CD4-positive, alpha-beta T cell treated with Interleukin-4 for 1 hour (primary cell): ENCODE measurements at regions not wholly inside any gene's neighbourhood (a gene's known extent, or its start where the extent isn't known, plus 50 kb on each side); places are given as distances from the start of the nearest gene placed in this dataset.

Source experiments
- DNase-seq, 2 donors: peaks; one replicate each; pipeline ENCODE4 v3.0.0-alpha.2; 2020 to 2022

DNA sequence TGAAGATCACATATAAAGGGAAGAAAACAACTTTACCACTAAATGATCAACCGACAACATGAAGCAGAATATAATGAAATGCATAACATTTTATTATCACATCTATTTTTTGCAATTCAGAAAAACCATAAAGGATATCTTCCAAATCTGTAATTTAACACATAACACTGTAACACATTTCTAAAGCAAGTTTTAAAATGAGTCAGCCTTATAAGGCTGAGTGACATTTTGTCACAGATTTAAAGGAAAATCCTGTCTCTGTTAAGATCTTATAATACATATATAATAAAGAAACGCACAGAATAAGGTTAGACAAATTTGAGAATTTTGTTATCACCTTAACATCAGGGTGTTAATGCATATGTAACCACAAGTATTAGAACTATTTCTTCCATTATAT, 198.4 kb upstream of the RASA1 start:
- DNase-seq: no peak

DNA sequence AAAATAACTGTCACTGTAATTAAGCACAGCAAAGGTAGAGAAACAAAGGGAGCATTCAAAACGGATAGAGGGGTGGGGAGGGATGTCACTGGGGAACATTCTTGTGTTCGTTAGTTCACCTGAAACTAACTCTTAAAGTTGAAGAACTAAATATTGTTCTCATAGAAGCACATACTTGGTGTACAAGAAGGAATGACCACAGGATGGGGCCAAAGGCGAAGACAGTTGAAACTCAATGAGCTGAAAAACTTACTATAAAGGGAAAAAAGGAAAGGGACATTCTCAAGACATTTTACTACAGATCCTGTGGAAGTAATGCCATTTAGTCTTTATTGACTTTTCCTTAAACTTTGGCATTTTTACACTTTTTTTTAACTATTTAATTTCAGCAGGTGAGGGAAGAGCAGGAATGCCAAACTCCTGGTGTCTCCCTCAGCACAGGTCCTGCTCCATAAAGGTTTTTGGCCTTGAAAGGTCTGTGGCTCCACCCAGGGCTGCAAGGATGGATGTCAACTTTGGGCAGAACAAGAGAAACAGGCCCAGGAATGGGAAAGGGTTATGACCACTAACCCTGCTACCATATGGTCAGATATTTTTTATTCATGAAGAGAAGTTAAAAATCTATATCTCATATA, 197.6 kb upstream of the RASA1 start:
- peak; percentile 14 for DNase-seq

DNA sequence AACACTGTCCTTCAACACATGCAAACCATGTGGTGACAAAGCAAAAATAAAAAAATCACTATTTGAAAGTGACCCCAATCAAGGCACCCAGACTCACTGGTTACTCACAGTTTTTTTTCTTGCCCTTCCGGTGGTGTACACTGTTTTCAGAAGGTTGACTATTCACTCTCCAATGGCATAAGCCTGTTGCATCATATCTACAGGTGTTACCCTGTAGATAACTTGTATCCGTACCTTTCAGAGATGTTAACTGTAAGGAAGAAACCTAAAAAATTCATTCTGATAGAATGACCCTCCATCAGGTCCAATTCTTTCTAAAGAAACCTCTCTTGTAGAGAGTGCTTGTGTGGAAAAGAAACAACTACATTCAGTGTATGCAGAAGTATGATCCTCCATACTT, 193.6 kb upstream of the RASA1 start:
- no peak for DNase-seq

DNA sequence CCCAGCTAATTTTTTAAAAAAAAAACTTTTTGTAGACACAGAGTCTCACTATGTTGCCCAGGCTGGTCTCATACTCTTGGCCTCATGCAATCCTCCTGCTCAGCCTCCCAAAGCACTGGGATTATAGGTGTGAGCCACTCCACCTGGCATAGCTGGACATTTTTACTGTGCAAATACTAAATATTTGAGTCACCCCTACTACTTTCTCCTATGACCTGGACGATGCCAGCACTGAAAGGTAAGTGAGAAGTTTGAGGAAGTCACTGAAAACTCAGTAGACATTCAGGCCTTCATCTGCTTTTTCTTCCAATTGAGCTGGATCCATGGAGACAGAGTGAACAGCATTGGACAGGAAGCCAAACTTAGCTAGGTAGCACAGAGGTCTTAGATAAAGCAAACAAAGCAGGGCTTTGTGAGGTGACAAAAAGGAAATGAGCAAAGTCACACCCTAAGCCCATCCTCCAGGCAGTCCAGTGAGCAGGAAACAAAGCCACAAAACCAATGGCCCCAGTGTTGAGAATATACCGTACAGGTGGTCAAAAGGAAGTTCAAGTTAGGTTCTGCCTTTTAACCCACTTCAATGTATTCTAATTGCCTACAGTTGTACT, 192.6 kb upstream of the RASA1 start:
- peak; percentile 38 to 50 for DNase-seq

DNA sequence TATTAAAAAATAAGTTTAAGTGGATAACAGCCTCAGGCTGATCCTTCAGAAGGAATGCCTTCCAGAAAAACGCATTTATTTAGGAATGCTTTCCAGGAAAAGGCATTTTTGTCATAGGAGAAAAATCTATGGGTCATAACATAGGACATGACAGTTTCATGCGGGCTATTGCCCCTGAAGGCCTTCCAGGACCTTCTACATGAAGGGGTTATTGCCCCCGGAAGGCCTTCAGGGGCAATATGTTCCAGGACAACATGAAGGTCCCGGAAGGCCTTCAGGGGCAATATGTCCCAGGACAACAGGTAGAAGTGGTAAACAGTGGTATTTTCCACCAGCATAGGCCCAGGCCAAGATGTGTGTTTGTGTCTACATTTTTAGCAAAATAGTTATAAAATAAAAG, 191.3 kb upstream of the RASA1 start:
- DNase-seq: no peak

DNA sequence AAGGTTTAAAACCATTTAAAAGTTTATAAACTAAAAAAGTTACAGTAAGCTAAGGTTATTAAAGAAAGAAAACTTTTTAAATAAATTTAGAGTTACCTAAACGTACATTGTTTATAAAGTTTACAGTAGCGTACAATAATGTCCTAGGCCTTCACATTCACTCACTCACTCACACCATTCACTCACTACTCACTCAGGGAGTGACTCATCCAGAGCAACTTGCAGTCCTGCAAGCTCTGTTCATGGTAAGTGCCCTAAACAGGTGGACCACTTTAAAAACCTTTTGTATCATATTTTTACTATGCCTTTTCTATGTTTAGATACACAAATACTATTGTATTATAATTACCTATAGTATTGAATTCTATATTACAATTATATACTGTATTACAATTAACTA, 190.8 kb upstream of the RASA1 start:
- no peak for DNase-seq

DNA sequence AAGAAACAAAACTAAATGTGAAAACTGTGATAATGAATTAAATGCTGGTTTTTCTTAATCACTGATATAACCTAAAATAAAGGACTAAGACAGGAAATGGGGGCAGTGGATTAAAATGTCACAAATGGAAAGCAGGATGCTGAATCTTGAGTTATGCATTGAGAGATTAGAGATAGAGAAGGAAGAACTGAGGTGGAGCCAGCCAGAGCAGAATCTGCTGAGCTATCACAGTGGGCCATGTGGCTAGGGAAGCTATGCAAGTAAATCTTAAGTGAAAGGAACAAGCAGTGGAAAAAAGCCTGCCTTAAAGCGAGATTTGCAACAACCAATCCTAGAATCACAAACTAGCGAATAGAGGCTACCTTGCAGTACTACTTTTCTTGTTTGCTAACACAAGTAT, 188.5 kb upstream of the RASA1 start:
- DNase-seq: no peak

DNA sequence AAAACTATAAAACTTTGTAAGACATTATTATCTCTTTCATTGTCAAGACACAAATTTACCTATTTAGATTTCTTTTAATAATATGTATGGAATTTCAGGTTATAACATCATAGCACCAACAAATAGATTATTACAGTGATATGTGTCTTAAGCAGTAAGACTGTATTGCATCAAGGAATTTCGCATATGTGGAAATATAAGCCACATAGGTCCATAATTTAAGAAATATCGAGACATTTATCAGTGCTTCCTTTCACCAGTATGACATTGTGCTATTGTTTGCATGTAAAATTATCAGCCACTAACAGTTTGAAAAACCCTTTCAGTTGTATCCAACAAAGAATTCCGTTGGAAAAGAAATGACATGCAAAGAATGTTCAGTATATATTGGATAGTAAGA, 186.7 kb upstream of the RASA1 start:
- DNase-seq: no peak

DNA sequence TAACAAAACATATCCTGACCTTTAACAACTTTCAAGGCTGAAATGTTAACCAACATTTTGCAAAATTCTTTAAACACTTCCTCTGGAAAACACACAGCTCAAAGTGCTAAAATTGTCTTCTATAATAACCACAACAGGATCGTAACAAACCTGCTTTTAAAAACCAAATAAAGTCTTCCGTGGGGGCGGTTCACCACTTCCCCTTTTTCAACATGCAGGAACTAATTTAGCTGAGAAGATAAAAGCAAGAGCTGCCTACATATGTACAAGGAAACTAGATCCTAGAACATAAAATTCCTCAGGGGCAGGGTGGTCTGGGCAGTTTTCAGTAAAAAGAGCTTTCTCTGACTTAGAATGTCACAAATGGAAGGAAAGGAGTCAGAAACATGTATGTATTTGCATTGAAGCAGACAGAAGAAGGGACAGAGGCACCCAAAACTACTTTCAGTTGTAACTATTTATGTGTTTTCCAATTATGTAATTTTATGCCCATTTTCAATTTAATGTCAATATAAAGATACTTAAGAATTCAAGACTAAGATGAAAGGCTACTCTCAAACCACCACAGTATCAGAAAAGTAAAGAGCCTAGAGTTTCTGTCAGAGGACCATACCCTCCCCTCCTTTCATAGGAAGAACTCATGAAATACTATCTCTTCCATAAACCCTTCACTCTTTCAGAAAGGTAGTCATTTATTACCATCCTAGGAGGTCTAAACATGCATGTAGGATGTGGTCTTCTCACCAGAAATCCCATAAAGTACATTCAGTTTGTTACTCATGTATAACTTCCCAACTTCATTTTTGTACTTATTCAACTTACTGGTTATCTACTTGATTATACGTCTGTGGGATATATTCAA, 185.9 kb upstream of the RASA1 start:
- DNase-seq: peak; percentile 50 to 60

DNA sequence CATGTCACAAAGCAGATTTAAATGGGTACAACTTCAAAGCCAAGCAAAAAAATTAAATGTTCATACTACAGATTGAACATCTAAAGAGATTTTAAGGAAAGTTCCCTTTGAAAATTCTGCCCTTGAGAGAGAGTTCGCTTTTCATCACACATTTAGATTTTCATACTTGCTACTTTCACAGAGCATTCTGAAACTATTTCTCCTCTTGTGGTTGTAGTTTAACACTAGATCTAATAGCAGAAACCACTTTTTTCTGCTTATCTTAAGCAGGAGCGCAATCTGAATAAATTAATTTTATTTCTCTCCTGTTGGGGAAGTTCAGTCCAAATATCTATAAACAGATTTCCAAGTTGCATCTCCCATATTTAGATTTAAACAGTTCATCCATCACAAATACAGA, 173.3 kb upstream of the RASA1 start:
- no peak for DNase-seq

DNA sequence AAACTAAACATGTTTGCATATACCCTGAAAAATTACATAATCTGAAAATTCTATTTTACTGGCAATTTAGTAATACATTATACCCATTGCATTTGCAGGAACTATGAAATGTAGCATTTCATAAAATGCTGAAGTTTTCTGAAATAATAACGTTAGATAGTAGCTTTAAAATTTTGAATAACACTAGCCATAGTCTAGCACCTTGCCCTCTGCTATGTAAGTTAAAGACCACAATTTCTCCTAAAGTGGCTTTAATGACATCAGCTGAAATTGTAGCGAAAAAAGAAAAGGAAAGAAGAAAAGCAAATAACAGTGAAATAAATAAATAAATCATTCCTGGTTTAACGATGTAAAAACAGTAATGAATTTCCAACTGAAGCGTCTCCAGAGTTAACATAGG, 172.8 kb upstream of the RASA1 start:
- DNase-seq: no peak

DNA sequence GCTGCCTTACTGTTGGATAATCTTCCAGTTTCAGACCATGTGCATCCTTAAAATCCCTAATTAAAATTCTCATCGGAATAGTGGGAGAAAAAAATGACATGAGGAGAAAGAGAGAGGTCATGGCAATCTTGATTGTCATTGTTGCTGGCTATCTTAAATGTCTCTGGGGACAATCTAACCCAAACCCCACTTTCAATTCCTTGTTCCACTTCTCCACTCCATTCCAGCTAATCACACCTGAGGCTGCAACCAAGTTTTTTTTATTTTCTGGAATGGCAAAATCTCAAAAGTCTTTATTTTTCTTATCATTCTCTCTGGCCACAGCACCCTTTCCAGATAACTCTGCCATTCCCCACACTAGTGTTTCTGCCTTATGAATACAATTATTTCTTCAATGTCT, 171.9 kb upstream of the RASA1 start:
- DNase-seq: no peak

DNA sequence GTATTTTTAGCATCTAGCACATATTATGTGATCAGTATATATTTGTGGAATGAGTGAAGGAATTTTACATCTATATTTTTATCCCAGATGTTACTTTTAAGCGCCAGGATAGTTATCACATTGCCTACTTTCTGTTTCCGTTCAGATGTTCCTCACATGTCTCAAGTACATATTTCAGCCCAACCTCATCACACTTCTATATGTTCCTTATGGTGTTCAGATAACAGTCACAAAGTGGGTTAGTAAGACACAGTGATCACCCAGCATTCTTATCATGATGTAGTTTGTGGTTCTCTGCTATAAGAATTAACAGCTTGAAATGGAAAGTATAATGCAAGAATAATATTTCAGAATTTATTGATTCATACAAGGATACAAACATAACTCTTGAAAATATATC, 170.0 kb upstream of the RASA1 start:
- DNase-seq: no peak

DNA sequence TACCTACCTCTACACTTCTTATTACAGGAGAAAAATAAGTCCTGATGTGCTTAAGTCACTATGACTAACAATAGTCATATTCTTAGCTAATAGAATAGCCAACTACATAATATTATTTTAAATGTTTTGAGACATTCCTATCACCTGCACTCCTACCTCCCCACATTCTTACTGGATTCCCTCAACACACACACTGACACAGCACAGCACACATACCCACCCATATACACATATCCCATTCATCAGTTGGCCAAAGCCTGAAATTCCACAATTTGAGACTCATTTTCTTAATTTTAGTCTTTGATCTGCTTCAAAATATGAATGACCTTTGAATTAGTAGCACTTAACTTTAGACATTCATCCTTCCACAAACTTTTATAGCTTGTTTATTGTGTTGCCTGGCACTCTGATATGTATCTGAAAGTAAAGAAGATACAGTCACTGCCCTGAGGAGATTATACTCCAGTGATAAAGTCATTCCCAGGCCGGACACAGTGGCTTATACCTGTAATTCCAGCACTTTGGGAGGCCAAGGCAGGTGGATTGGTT, 168.3 kb upstream of the RASA1 start:
- no peak for DNase-seq

DNA sequence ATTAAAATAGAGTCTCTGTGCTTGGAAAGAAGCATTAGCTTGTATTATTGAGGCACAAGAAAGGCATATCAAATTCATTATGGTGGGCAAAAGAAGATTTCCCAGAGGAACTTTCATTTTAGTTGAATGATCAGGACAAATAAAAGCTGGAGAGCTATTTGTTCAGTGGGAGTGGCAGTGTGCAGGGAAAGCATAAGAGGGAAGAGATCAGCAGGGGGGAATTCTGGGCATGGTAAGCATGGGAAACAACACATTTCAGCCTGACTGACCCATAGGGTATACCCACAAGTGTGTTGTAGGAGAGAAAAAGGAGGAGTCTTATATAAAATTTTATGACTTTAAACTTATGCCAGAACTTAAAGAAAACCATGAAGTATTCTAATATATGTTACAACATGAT, 167.7 kb upstream of the RASA1 start:
- no peak for DNase-seq

DNA sequence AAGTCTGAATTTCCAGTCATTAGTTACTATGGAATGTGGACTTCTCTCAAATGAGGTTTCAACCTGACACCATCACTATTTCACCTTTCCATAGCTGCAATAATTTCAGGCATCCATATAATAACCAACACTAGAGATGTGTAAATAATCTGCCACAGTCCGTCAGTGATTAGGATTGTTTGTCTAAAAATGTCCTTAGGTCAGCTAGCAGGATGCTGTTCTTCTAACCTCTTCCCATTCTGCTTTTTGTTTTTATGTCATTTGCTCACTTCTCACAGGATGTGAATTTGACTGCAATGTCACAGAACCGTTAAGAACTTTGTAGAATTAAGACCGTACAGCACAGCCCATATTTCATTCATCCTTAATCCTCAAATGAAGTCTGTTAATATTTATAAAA, 166.4 kb upstream of the RASA1 start:
- no peak for DNase-seq

DNA sequence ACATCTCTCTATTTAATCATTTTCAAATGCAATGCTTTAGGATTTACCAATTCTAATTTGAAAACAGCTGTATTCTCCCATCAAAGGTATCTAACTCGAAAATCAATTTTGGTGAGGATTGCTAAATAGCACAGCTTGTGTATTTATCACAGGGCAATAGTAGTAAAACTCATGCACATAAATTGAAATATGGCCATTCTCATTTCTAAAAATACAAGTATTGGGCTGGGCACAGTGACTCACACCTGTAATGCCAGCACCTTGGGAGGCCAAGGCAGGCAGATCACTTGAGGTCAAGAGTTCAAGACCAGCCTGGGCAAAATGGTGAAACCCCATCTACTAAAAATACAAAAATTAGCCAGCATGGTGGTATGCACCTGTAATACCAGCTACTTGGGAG, 164.8 kb upstream of the RASA1 start:
- no peak for DNase-seq

DNA sequence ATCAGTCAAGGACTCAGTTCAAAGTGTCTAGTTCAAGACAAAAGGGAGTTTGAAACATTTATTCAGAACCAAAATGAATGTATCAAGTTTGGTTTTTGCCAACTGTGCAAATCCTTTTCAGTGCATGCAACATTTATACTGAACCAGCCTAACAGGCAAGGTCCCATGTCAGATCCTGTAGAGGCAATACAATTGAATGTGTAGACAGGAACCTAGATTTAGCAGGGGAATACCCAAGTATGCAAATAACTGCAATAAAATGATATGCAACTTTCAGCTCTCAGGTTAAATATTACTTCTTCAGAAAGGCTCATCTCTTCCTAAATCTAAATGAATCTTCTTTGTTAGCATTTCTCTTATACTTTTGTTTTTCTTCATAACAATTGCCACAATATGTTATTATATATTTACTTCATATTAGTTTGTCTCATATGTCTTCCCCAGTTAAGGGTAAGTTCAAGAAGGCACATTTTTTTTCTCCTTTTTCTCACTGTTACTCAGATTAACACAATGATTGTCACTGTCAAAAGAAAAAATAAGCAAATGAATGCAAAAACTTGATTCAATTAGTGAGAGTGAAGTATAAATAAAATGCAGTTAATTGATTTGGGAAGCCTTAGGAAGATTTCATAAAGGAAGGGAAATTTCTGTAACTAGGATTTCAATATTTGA, 163.9 kb upstream of the RASA1 start:
- DNase-seq: no peak

DNA sequence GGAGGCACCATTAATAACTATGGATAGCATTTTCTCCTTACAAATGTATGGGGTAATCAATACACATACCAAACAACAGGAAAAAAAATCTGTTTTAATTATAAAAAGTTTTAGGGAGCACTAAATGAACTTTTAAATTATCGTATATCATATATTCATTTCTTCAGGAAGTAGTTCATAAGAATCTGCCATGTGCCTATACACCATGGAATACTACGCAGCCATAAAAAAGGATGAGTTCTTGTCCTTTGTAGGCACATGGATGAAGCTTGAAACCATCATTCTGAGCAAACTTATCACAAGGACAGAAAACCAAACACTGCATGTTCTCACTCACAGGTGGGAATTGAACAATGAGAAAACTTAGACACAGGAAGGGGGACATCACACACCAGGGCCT, 162.1 kb upstream of the RASA1 start:
- no peak for DNase-seq

DNA sequence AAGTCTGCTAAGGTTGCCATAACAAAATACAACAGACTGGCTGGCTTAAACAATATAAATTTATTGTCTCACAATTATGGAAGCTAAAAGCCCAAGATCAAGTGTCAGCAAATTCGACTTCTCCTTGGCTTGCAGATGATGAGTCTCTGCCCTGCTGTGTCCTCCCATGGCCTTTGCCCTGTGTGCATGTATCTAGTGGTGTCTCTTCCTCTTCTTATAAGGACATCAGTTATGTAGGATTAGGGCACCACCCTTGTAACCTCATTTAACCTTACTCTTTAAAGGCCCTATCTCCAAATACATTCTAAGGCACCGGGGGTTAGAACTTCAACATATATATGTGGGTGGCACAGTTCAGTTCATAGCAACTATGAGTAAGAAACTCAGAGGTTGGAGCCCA, 157.9 kb upstream of the RASA1 start:
- no peak for DNase-seq

DNA sequence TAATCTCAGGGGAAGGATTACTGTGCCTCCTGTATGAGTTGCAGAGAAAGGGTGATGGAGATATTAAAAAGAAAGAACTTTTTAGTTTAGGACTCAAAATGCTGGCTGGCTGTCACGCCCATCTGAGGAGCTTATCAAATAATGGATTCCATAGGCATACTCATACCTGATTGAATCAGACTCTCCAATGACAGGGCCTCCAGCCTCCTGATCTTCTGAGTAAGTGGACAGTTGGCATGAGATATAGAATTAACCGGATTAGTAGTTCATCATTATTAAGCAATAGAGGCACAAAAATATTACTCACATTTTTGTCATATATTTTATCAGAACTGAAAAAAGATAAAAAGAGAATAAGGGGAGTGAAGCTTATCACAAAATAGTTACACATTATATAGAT, 157.0 kb upstream of the RASA1 start:
- no peak for DNase-seq

DNA sequence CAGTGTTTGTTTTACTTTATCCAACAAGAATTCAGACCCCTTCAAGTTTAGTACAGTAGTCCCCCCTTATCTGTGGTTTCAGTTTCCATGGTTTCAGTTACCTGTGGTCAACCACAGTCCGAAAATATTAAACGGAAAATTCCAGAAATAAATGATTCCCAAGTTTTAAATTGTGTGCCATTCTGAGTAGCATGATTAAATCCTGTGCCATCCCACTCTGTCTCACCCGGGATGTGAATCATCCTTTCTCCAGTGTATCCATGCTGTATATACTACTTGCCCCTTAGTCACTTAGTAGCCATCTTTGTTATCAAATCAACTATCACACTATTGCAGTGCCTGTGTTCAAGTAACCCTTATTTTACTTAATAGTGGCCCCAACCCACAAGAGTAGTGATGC, 153.8 kb upstream of the RASA1 start:
- no peak for DNase-seq

DNA sequence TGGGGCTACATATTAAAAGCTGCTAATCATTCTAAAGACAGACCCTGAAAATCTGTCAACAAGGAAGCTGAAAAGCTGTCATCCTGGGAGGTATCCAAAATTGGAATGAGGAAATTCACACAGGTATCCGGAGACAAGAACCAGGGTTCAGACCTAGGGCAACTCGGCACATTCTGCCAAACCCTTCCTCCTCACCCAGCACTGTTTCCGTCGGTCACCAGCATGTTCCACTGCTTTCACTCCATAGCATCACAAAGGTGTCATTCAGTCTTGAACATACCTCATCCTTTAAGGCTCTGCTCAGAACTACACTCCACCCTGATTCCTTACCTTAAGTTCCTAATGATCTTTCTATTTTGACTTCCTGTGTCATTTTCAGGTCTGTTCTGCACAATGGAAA, 153.1 kb upstream of the RASA1 start:
- no peak for DNase-seq
